NB4 (cell line): ENCODE measurements at regions not wholly inside any gene's neighbourhood (a gene's known extent, or its start where the extent isn't known, plus 50 kb on each side); places are given as distances from the start of the nearest gene placed in this dataset.

Experiments used
- DNase-seq: peaks from one replicate; pipeline ENCODE4 v3.0.0; 2010; ENCODE audit warnings: low read depth
- H3K4me3 ChIP-seq: one replicate; pipeline ENCODE4 v1.5.1; 2011; ENCODE audit warnings: mild to moderate bottlenecking, low read depth, low read length, moderate library complexity
- CTCF ChIP-seq: IDR thresholded peaks from one replicate; pipeline ENCODE4 v1.5.1; 2012; ENCODE audit warnings: low read depth, low read length
- MAX ChIP-seq: IDR thresholded peaks from 2 replicates; pipeline ENCODE4 v1.6.1; 2011; ENCODE audit warnings: low read depth, low read length
- MYC ChIP-seq: IDR thresholded peaks from 2 replicates; pipeline ENCODE4 v1.6.1; 2011; ENCODE audit warnings: low read depth, low read length
- POLR2A ChIP-seq: IDR thresholded peaks from 2 replicates; pipeline ENCODE4 v1.6.1; 2011; ENCODE audit warnings: mild to moderate bottlenecking; ENCODE audit not compliant: insufficient read length; ENCODE audit errors: extremely low read depth

- TF ChIP-seq MAX: no peak
- TF ChIP-seq CTCF: no peak
- TF ChIP-seq POLR2A: no peak
- TF ChIP-seq MYC: no peak
- no peak overlapping the region for H3K4me3 ChIP-seq
- no peak for DNase-seq
These were observed 538.5 kb downstream of the BMP2 start for GRCh38 chr20:7305976-7306375.

- DNase-seq: no peak
These were observed 540.7 kb downstream of the BMP2 start for GRCh38 chr20:7308163-7308562.

GRCh38 chr20:7313047-7313446 lies 545.6 kb downstream of the BMP2 start:
- no peak for TF ChIP-seq CTCF
- TF ChIP-seq POLR2A: no peak
- TF ChIP-seq MAX: no peak
- no peak for TF ChIP-seq MYC
- H3K4me3 ChIP-seq: no peak overlapping the region
- DNase-seq: no peak

More at GRCh38 chr20:7308163-7308562, 540.7 kb downstream of the BMP2 start:
- no peak overlapping the region for H3K4me3 ChIP-seq
- no peak for TF ChIP-seq MAX
- no peak for TF ChIP-seq MYC

GRCh38 chr20:7323957-7324356 lies 556.5 kb downstream of the BMP2 start:
- TF ChIP-seq CTCF (no peak), POLR2A (no peak), MYC (no peak), MAX (no peak)
- DNase-seq: no peak

GRCh38 chr20:7327810-7328209 lies 560.3 kb downstream of the BMP2 start:
- no peak for TF ChIP-seq MYC
- no peak for TF ChIP-seq CTCF
- no peak for TF ChIP-seq POLR2A
- TF ChIP-seq MAX: no peak
- no peak overlapping the region for H3K4me3 ChIP-seq
- DNase-seq: no peak

More at GRCh38 chr20:7323957-7324356, 556.5 kb downstream of the BMP2 start:
- no peak overlapping the region for H3K4me3 ChIP-seq

- DNase-seq: no peak
- TF ChIP-seq MAX (no peak), MYC (no peak), CTCF (no peak), POLR2A (no peak)
- no peak overlapping the region for H3K4me3 ChIP-seq
These were observed 563.4 kb downstream of the BMP2 start for GRCh38 chr20:7330850-7331249.
